Common myeloid progenitor, CD34-positive (primary cell): ENCODE measurements at regions not wholly inside any gene's neighbourhood (a gene's known extent, or its start where the extent isn't known, plus 50 kb on each side); places are given as distances from the start of the nearest gene placed in this dataset.

Experiments used
- CTCF ChIA-PET: fragments of 350-600 bp; sonication (Branson Sonifier 250); formaldehyde crosslinking; loops from one replicate; lab custom pipeline; 2021; ENCODE audit warnings: antibody characterized with exemption; lab: Charles Lee
- POLR2A ChIA-PET: fragments of 350-600 bp; sonication (Branson Sonifier 250); formaldehyde crosslinking; loops from one replicate; lab custom pipeline; 2021; ENCODE audit warnings: antibody characterized with exemption; lab: Charles Lee
- DNase-seq, 3 donors: peaks; one replicate each; pipeline versions ENCODE4 v3.0.0 to v3.0.0-alpha.2; 2013
- H3K27ac ChIP-seq, 2 experiments: 1 replicate in 1 of 2; 2 replicates in 1 of 2; pipeline ENCODE4 v1.7.0; 2013; ENCODE audit warnings: inconsistent platforms in 2 of 2, low read length in 2 of 2, mild to moderate bottlenecking in 2 of 2, low read depth in 1 of 2, moderate library complexity in 1 of 2; ENCODE audit not compliant: severe bottlenecking in 2 of 2, insufficient read depth in 1 of 2, poor library complexity in 1 of 2
- H3K27me3 ChIP-seq, 5 experiments: replicated peaks in 2 of 5; 1 replicate in 3 of 5; 2 replicates in 2 of 5; pipeline versions ENCODE4 v1.6.1 to v1.7.0; 2013; ENCODE audit warnings: low read length in 4 of 5, mild to moderate bottlenecking in 2 of 5, moderate library complexity in 2 of 5, inconsistent platforms in 1 of 5; ENCODE audit not compliant: insufficient read depth in 5 of 5, control insufficient read depth in 4 of 5
- H3K36me3 ChIP-seq, 4 experiments: 1 replicate in 2 of 4; 2 replicates in 2 of 4; pipeline versions ENCODE4 v1.6.1 to v1.7.0; 2013; ENCODE audit warnings: low read length in 3 of 4, control low read depth in 1 of 4, mild to moderate bottlenecking in 1 of 4; ENCODE audit not compliant: control insufficient read depth in 4 of 4, insufficient read depth in 4 of 4
- H3K4me1 ChIP-seq, 4 experiments: 1 replicate in 3 of 4; 2 replicates in 1 of 4; pipeline versions ENCODE4 v1.6.1 to v1.7.1; 2013; ENCODE audit warnings: low read length in 3 of 4, mild to moderate bottlenecking in 3 of 4, control low read depth in 1 of 4, inconsistent platforms in 1 of 4, moderate library complexity in 1 of 4; ENCODE audit not compliant: control insufficient read depth in 4 of 4, insufficient read depth in 4 of 4; ENCODE audit errors: control extremely low read depth in 1 of 4
- H3K4me3 ChIP-seq, 7 experiments: 1 replicate in 4 of 7; 2 replicates in 3 of 7; pipeline versions ENCODE4 v1.5.1 to v1.7.0; 2013; ENCODE audit warnings: mild to moderate bottlenecking in 7 of 7, low read length in 6 of 7, moderate library complexity in 6 of 7, inconsistent platforms in 2 of 7, low read depth in 2 of 7, control low read depth in 1 of 7; ENCODE audit not compliant: insufficient read depth in 4 of 7, control insufficient read depth in 1 of 7; ENCODE audit errors: extremely low read depth in 1 of 7
- H3K9me3 ChIP-seq, 5 experiments: 1 replicate in 4 of 5; 2 replicates in 1 of 5; pipeline versions ENCODE4 v1.6.1 to v1.7.1; 2013; ENCODE audit warnings: low read length in 4 of 5, mild to moderate bottlenecking in 2 of 5, inconsistent platforms in 1 of 5, low read depth in 1 of 5, moderate library complexity in 1 of 5; ENCODE audit not compliant: control insufficient read depth in 4 of 5, insufficient read depth in 2 of 5; ENCODE audit errors: control extremely low read depth in 1 of 5
- WGBS: methylation state at CpG from one replicate; pipeline ENCODE4 v1.1.5; 2013; ENCODE audit not compliant: insufficient coverage; 5-methylcytosine and 5-hydroxymethylcytosine counted together

GRCh38 chr7:48992816-48993215 lies 68.5 kb downstream of the CDC14C start:
- CTCF ChIA-PET, result interaction anchor here (1.0 kb wide), 1 partner anchor 9 kb away, joined by 4 read pairs; no protein-coding TSS in a partner anchor
- no peak overlapping the region for H3K4me3 ChIP-seq
- no peaks in the 10 kb centered on the region for H3K9me3 ChIP-seq
- WGBS, result 29% methylated on average over 3 of the region's 4 CpGs
- POLR2A ChIA-PET, result no interaction called here
- H3K27me3 ChIP-seq, result peaks cover 0 to 4% (median 0%) of the 10 kb centered on the region in 5 experiments
- H3K4me1 ChIP-seq, result no peaks in the 10 kb centered on the region
- DNase-seq, result no peak
- H3K36me3 ChIP-seq, result no peaks in the 10 kb centered on the region
- no peak overlapping the region for H3K27ac ChIP-seq

- Histone ChIP-seq H3K9me3 (no peaks in the 10 kb centered on the region), H3K27me3 (no peaks in the 10 kb centered on the region), H3K27ac (no peak overlapping the region), H3K36me3 (no peaks in the 10 kb centered on the region), H3K4me1 (no peaks in the 10 kb centered on the region), H3K4me3 (no peak overlapping the region)
- WGBS, result 0% methylated on average over 1 of the region's 1 CpG
- ChIA-PET POLR2A (no interaction called here), CTCF (interaction anchor here (0.5 to 1.1 kb wide), 3 partner anchors 9 to 789 kb away, joined by 3 to 4 read pairs (median 4); no protein-coding TSS in a partner anchor)
- DNase-seq, result peak; percentile 3 to 44 (median 31)
These were observed 77.3 kb downstream of the CDC14C start for GRCh38 chr7:49001610-49002033.

- H3K9me3 ChIP-seq, result no peaks in the 10 kb centered on the region
- DNase-seq, result no peak
- no peaks in the 10 kb centered on the region for H3K27me3 ChIP-seq
- POLR2A ChIA-PET, result no interaction called here
- WGBS, result 45% methylated on average over 1 of the region's 2 CpGs
- no peak overlapping the region for H3K27ac ChIP-seq
- H3K4me1 ChIP-seq, result no peaks in the 10 kb centered on the region
- no peak overlapping the region for H3K4me3 ChIP-seq
- CTCF ChIA-PET, result no interaction called here
- H3K36me3 ChIP-seq, result no peaks in the 10 kb centered on the region
These were observed 86.4 kb downstream of the CDC14C start for GRCh38 chr7:49010717-49011116.

- Histone ChIP-seq H3K36me3 (no peaks in the 10 kb centered on the region), H3K4me1 (no peaks in the 10 kb centered on the region), H3K4me3 (no peak overlapping the region), H3K9me3 (no peaks in the 10 kb centered on the region), H3K27ac (no peak overlapping the region), H3K27me3 (no peaks in the 10 kb centered on the region)
- WGBS, result 98% methylated on average over 4 of the region's 4 CpGs
- ChIA-PET POLR2A (no interaction called here), CTCF (no interaction called here)
- no peak for DNase-seq
These were observed 90.5 kb downstream of the CDC14C start for GRCh38 chr7:49014870-49015269.

GRCh38 chr7:49020145-49020544 lies 95.8 kb downstream of the CDC14C start:
- Histone ChIP-seq H3K27ac (no peak overlapping the region), H3K36me3 (no peaks in the 10 kb centered on the region), H3K4me1 (no peaks in the 10 kb centered on the region), H3K27me3 (no peaks in the 10 kb centered on the region), H3K9me3 (no peaks in the 10 kb centered on the region), H3K4me3 (no peak overlapping the region)
- CTCF ChIA-PET, result no interaction called here
- no CpG with 5 or more reads among the region's 4 CpGs for WGBS
- POLR2A ChIA-PET, result no interaction called here
- DNase-seq, result no peak

GRCh38 chr7:49022448-49022847 lies 98.1 kb downstream of the CDC14C start:
- Histone ChIP-seq H3K4me3 (no peak overlapping the region), H3K27me3 (no peaks in the 10 kb centered on the region), H3K4me1 (no peaks in the 10 kb centered on the region), H3K27ac (no peak overlapping the region), H3K36me3 (no peaks in the 10 kb centered on the region), H3K9me3 (no peaks in the 10 kb centered on the region)
- CTCF ChIA-PET, result interaction anchor here (0.6 kb wide), 1 partner anchor 934 kb away, joined by 3 read pairs; no protein-coding TSS in a partner anchor
- no peak for DNase-seq
- POLR2A ChIA-PET, result no interaction called here

- Histone ChIP-seq H3K9me3 (no peaks in the 10 kb centered on the region), H3K27me3 (no peaks in the 10 kb centered on the region), H3K4me1 (no peaks in the 10 kb centered on the region), H3K4me3 (no peak overlapping the region), H3K27ac (no peak overlapping the region), H3K36me3 (no peaks in the 10 kb centered on the region)
- ChIA-PET POLR2A (no interaction called here), CTCF (no interaction called here)
- no peak for DNase-seq
- WGBS, result 77% methylated on average over 9 of the region's 9 CpGs
These were observed 99.3 kb downstream of the CDC14C start for GRCh38 chr7:49023345-49024328.
